ENCODE measurements at regions not wholly inside any gene's neighbourhood (a gene's known extent, or its start where the extent isn't known, plus 50 kb on each side); places are given as distances from the start of the nearest gene placed in this dataset.

DNA sequence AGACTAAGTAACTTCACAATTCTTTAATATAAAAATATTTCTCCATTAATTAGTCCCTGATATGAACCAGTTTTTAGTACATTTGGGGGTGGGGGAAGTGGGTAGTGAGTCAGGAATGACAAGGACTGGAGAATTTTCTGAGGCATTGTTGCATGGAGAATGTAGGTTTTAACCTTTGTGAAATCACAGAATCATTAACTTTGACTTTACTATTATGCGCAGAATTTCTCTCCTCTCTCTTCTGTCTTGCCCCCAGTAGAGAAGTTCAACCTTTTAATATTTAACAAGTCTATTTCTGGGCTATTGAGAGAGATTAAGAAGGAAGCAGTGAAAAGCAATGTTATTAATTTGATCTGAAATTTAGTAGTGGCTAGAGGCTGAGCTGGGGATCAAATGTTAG lies 597.0 kb downstream of the PCDH18 start:
- DNase-seq (ENCODE audit: low read depth in 2 of 3, low spot score in 2 of 3), result no peak

DNA sequence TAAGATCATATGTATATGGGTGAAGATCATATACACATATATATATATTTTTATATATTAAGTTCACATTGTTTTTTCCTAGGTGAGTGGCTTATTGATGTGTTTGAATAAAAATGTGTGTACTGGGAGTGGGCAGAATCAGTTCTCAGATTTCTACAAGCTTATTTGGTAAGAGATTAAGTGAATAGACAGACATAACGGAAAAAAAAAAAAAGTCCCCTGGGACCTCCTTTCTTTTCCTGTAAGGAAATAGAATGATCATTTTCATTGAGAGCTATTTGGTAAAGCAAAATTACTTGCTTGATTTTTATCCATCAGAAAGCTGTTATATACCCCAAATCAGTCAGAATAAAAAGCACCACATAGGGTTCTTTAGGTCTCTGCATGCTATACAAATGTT lies 597.7 kb downstream of the PCDH18 start:
- no peak for DNase-seq (ENCODE audit: low read depth in 2 of 3, low spot score in 2 of 3)

GRCh38 chr4:136931781-136932180 lies 600.5 kb downstream of the PCDH18 start:
- DNase-seq (ENCODE audit: low read depth in 2 of 3, low spot score in 2 of 3), result no peak

GRCh38 chr4:136928957-136929411 lies 603.3 kb downstream of the PCDH18 start:
- DNase-seq (ENCODE audit: low read depth in 2 of 3, low spot score in 2 of 3), result no peak

GRCh38 chr4:136927172-136927571 lies 605.1 kb downstream of the PCDH18 start:
- DNase-seq (ENCODE audit: low read depth in 2 of 3, low spot score in 2 of 3), result no peak

- DNase-seq (ENCODE audit: low read depth in 2 of 3, low spot score in 2 of 3), result no peak
Observed at GRCh38 chr4:136925203-136925602, 607.1 kb downstream of the PCDH18 start.

GRCh38 chr4:136922066-136922465 lies 610.2 kb downstream of the PCDH18 start:
- DNase-seq (ENCODE audit: low read depth in 2 of 3, low spot score in 2 of 3), result no peak

GRCh38 chr4:136920092-136920881 lies 612.0 kb downstream of the PCDH18 start:
- DNase-seq (ENCODE audit: low read depth in 2 of 3, low spot score in 2 of 3), result no peak

DNA sequence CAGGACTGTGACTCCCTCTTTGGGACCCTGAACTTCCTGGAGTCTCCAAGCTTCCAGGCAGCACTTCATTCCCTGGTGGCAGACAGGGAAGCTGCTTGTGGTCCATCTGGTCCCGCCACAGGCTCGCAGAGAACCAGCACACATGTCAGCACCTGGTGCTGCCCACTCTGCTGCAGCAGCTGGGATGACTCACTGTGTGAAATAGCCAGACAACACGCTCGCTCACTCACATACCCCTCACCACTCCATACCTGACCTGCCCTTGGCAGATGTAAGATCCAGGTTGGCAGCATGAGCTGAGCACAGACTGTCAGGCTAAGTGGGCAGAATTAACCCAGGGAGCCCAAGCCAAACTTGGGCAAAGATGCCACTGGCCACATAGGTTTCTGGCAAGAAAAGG lies 613.5 kb downstream of the PCDH18 start:
- no peak for DNase-seq (ENCODE audit: low read depth in 2 of 3, low spot score in 2 of 3)

DNA sequence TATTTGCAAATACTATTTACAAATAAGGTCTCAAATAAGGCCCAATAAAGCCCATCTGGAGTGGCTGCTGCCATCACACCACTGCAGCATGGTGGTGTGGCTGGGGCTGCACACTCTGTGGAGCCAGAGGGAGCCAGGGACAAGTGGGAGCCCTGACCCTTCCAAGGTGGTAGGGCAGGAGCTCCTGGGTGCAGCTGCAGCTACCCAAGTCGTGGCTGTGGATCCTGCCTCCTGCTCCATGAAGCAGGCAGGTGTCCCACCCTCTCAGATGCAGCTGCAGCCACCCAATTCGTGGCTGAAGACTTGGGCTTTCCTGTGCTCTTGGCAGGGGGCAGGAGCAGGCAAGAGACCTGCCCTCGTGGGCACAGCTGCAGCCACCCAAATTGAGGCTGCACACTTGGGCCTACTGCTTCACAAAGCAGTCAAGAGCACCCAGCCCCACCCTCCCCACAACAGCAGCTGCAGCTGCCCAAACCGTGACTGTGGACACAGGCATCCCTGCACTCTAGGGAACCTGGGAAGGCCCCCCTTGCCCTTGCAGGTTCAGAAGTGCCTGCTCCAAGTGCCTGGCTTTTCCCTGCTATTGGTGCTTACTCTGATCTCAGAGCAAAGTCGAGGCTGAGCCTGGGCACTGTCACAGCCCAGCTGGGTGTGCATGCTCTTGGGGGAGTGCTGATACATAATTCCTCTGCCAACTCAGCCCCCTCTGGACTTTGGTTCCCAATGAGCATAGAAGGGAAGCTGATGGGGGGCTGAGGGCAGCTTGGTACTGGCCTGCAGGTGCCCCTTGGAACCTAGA lies 614.8 kb downstream of the PCDH18 start:
- DNase-seq (ENCODE audit: low read depth in 2 of 3, low spot score in 2 of 3), result no peak

GRCh38 chr4:136909626-136910025 lies 622.7 kb downstream of the PCDH18 start:
- no peak for DNase-seq (ENCODE audit: low read depth in 2 of 3, low spot score in 2 of 3)

DNA sequence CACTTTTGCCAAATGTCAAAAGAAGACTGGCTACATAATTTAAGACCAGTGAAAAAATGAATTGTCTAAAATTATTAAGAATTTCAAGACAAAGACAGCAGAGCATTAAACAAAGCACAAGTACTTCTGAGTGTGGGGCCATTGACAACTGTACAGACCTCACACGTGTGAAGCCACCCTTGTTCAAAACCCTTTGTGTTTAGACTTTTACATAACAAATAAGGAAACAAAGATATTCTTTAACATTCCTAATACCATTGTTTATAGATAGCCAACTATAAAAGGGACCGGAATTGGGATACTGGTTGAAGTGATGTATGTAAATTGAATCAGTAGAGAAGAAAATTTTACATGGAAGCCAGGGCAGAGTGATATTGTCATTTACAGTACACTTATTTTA lies 624.2 kb downstream of the PCDH18 start:
- DNase-seq (ENCODE audit: low read depth in 2 of 3, low spot score in 2 of 3), result no peak

- DNase-seq (ENCODE audit: low read depth in 2 of 3, low spot score in 2 of 3), result no peak
Observed at GRCh38 chr4:136900696-136901095, 631.6 kb downstream of the PCDH18 start.

DNA sequence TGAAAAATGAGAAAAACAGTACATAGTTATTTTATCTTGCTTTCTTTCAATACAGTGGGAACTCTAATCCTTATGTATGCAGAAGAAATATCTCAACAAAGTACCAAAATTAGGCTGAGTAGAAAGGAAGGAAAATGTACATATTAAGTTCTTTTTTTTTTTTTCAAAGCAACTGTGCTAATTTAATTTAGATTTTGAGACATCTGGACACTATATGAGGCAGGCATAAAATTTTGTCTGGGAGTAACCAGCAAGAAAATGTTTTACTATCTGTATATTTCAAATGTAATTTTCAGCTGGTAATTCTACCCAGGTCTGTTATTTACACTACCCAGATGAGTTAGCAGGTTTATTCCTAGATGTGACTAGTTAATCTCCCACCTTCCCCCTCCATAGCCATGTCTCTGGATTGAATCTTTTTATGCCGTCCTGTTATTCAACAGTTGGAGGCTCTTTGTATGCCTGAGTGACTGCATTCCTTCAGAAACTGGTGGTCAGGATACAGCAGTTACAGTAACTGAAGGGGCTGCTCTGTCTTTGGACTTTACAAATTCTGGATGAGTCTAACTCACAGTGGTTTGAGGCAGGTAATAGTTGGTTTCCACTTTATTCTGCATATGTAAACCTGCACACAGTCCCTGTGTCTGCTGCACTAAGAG lies 633.6 kb downstream of the PCDH18 start:
- DNase-seq (ENCODE audit: low read depth in 2 of 3, low spot score in 2 of 3), result no peak

- no peak for DNase-seq (ENCODE audit: low read depth in 2 of 3, low spot score in 2 of 3)
Observed at GRCh38 chr4:136893573-136893972, 638.7 kb downstream of the PCDH18 start.

DNA sequence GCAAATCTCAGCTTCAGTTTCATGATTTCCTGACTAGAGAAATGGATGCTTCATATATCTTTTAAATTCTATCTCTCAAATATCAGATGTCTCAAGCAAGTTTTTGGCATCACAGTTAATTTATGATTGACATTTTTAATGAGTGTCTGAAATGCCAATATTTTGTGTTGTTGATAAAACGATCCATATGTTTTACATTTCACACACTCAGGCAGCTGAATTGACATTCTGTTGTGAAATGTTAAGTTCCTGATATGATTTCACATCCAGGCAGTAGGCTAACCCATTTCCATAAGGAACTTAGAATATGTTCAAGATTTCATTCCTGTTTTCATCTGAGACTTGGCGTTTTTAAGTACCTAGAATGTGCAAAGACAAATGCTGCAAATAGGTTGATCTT lies 650.6 kb downstream of the PCDH18 start:
- no peak for DNase-seq (ENCODE audit: low read depth in 2 of 3, low spot score in 2 of 3)

- DNase-seq (ENCODE audit: low read depth in 2 of 3, low spot score in 2 of 3), result no peak
Observed at GRCh38 chr4:136873555-136873954, 658.7 kb downstream of the PCDH18 start.

DNA sequence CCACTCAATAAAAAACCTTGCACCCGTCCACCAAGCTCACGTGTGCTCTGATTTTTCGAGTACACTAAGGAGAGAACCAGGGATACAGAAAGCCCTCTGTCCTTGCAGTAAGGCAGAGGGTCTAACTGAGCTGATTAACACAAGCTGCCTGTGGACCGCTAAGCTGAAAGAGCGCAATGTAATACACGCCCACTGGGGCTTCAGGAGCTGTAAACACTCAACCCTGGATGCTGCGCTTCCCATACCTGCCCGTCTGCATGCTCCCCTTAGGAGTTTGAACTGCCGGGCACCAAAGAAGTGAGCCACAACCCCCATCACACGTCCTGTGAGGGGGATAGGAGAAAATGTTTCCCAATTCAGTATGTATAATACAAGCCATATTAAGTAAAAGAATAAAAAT lies 664.8 kb downstream of the PCDH18 start:
- DNase-seq (ENCODE audit: low read depth in 2 of 3, low spot score in 2 of 3), result no peak

- DNase-seq (ENCODE audit: low read depth in 2 of 3, low spot score in 2 of 3), result no peak
Observed at GRCh38 chr4:136865526-136865925, 666.8 kb downstream of the PCDH18 start.

DNA sequence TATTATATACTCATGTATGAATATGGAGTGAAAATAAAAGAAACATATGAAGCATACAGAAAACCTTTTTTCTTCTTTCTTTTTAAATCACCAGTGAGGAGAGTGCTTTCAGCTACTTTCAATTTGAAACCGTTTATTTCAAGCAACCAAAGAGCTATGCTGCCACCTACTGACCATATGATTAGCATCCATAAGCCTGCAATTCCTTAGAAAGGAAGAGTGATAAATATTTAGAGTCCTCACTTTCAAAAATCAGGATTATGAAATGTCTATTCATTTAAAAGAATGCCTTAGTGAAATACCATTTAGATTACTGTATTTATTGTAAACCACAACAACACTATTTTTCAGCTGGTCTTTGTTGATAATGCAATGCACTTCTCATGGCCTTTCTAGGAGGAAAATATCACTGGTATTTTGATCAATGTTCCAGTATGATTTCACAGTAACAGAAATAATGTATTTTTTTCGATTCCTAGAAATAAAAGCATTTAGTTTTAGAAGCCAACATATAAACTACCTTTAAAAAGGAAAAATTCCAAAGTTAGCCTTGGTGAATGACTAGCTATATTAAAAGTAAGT lies 667.6 kb downstream of the PCDH18 start:
- DNase-seq (ENCODE audit: low read depth in 2 of 3, low spot score in 2 of 3), result peak in 1 of 3 experiments; percentile 2

DNA sequence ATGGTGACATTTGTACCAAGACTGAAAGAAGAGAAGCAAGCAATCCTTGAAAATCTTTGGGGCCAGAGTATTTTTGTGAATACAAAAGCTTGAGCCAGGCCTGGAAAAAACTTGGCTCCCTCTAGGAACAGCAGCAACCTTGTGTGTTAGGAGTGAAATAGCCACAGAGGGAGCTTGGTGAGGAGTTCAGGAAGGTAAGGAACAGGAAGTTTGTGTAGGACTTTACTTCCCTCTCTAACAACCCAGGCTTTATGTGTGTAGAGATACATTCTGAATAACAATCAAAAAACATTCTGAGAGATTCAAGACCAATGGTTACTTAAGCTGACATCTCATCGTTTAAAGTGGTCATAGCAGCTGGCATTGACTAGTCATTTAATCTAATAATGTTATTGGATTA lies 668.5 kb downstream of the PCDH18 start:
- DNase-seq (ENCODE audit: low read depth in 2 of 3, low spot score in 2 of 3), result no peak

DNA sequence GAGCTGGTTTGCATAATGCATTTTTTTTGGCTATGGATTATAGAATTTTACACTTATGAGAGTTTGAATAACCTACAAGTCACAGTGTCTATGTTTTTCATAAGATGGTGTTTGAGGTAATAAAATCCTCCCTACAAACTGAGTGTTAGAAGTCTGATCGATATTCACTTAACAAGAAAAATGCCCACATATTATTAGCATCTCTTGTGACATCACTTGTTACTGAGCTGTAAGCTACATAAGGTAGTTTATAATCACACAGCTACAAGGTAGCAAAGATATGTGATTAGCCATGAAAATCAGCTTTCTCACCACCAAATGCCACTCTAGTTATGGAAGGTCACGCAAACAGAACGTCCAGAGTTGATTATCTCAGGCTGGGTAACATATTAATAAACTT lies 669.6 kb downstream of the PCDH18 start:
- no peak for DNase-seq (ENCODE audit: low read depth in 2 of 3, low spot score in 2 of 3)

All from activated CD8-positive, alpha-beta memory T cell treated with anti-CD3 and anti-CD28 coated beads for 48 hours (primary cell).